ENCODE measurements at regions not wholly inside any gene's neighbourhood (a gene's known extent, or its start where the extent isn't known, plus 50 kb on each side); places are given as distances from the start of the nearest gene placed in this dataset.

- peak overlapping the region; percentile 66 to 99 (median 97); a peak in 6 of 7 replicates for H3K27ac Mint-ChIP-seq
- H3K79me2 ChIP-seq (ENCODE audit: insufficient read depth, low read length), result no peaks in the 10 kb centered on the region
- H3K4me2 ChIP-seq (ENCODE audit: insufficient read depth, insufficient read length, low read length), result no peak overlapping the region
- H2BK20ac ChIP-seq (ENCODE audit: low read depth, low read length, poor library complexity, severe bottlenecking), result no peak overlapping the region
- H3K23ac ChIP-seq (ENCODE audit: insufficient read length, low read depth, low read length), result no peak overlapping the region
- no peak overlapping the region for H3T11ph ChIP-seq (ENCODE audit: low read length)
- no peak overlapping the region for H4K91ac ChIP-seq (ENCODE audit: insufficient read length, low read depth, low read length)
- H3K4me3 Mint-ChIP-seq, result peak overlapping the region in 1 of 2 experiments; percentile 61; a peak in 1 of 5 replicates
- no peak overlapping the region for H2BK12ac ChIP-seq (ENCODE audit: insufficient read length, low read depth, low read length)
- H3K9me3 ChIP-seq (ENCODE audit: control insufficient read depth, low read depth, low read length), result no peaks in the 10 kb centered on the region
- H3K4me1 Mint-ChIP-seq, result peaks cover 30 to 38% of the 10 kb centered on the region in 2 experiments
- no peak overlapping the region for H4K5ac ChIP-seq (ENCODE audit: insufficient read length, low read depth, low read length)
- peaks cover 6% of the 10 kb centered on the region; the same call in 1 of the 2 replicates for H3K4me1 ChIP-seq (ENCODE audit: insufficient read depth, low read length)
- H3K14ac ChIP-seq (ENCODE audit: insufficient read depth, low read length), result no peak overlapping the region
- H3K18ac ChIP-seq (ENCODE audit: insufficient read length, low read depth, low read length), result no peak overlapping the region
- no peaks in the 10 kb centered on the region for H3K79me1 ChIP-seq (ENCODE audit: insufficient read depth, low read depth, low read length, poor library complexity, severe bottlenecking)
- DNase-seq, result peak; percentile 59
- H3K23me2 ChIP-seq (ENCODE audit: insufficient read length, low read depth, low read length, poor library complexity, severe bottlenecking), result no peaks in the 10 kb centered on the region
- H3K9me3 Mint-ChIP-seq, result no peaks in the 10 kb centered on the region
- no peaks in the 10 kb centered on the region for H4K20me1 ChIP-seq (ENCODE audit: control insufficient read depth, insufficient read depth, insufficient read length)
- H3K9ac ChIP-seq (ENCODE audit: extremely low read depth, insufficient read length, low read length), result no peak overlapping the region
- H2BK15ac ChIP-seq (ENCODE audit: low read depth, low read length), result no peak overlapping the region
- H3K27me3 Mint-ChIP-seq (ENCODE audit: low read depth), result peaks cover 6% of the 10 kb centered on the region; the same call in 1 of the 2 replicates
- H2AFZ ChIP-seq (ENCODE audit: low read length), result peak overlapping the region; percentile 14
- H3K56ac ChIP-seq (ENCODE audit: insufficient read length, low read depth, low read length), result no peak overlapping the region
- H3K36me3 Mint-ChIP-seq (ENCODE audit: insufficient read depth in 1 of 3, low read depth in 3 of 3), result no peaks in the 10 kb centered on the region; a peak in 1 of 7 replicates
- H4K8ac ChIP-seq (replicated peaks; ENCODE audit: insufficient read length, low read depth, low read length), result no peak overlapping the region
- H3K27ac ChIP-seq (ENCODE audit: insufficient read length, low read depth, low read length), result no peak overlapping the region
- no peak overlapping the region for H2BK120ac ChIP-seq (ENCODE audit: low read depth, low read length, poor library complexity, severe bottlenecking)
- TF ChIP-seq, protein P1, sequence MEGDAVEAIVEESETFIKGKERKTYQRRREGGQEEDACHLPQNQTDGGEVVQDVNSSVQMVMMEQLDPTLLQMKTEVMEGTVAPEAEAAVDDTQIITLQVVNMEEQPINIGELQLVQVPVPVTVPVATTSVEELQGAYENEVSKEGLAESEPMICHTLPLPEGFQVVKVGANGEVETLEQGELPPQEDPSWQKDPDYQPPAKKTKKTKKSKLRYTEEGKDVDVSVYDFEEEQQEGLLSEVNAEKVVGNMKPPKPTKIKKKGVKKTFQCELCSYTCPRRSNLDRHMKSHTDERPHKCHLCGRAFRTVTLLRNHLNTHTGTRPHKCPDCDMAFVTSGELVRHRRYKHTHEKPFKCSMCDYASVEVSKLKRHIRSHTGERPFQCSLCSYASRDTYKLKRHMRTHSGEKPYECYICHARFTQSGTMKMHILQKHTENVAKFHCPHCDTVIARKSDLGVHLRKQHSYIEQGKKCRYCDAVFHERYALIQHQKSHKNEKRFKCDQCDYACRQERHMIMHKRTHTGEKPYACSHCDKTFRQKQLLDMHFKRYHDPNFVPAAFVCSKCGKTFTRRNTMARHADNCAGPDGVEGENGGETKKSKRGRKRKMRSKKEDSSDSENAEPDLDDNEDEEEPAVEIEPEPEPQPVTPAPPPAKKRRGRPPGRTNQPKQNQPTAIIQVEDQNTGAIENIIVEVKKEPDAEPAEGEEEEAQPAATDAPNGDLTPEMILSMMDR (conservative IDR thresholded peaks at IDR 0.05), result peak; percentile 68
- no peak overlapping the region for H2AK5ac ChIP-seq (ENCODE audit: insufficient read length, low read length)
- no peak overlapping the region for H2BK5ac ChIP-seq (ENCODE audit: insufficient read length, low read length)
- WGBS (ENCODE audit: extremely low coverage, insufficient read length, low lambda C conversion rate), result no CpG with 5 or more reads among the region's 11 CpGs
- no peaks in the 10 kb centered on the region for H3K27me3 ChIP-seq (ENCODE audit: insufficient read depth, low read length)
- no peak overlapping the region for H3K4ac ChIP-seq (ENCODE audit: low read depth, low read length)
Measured at GRCh38 chr18:76686737-76687231, 135.6 kb upstream of the ZNF236 start.
